NT2/D1 (cell line): ENCODE measurements at regions not wholly inside any gene's neighbourhood (a gene's known extent, or its start where the extent isn't known, plus 50 kb on each side); places are given as distances from the start of the nearest gene placed in this dataset.

Experiments used
- SUZ12 ChIP-seq: IDR thresholded peaks from 2 replicates; pipeline ENCODE4 v1.6.1; 2011; ENCODE audit not compliant: insufficient read length, insufficient read depth; ENCODE audit errors: extremely low read depth
- YY1 ChIP-seq: IDR thresholded peaks from 2 replicates; pipeline ENCODE4 v1.6.1; 2011; ENCODE audit not compliant: insufficient read length, insufficient read depth
- ZNF274 ChIP-seq: IDR thresholded peaks from 2 replicates; pipeline ENCODE4 v1.6.1; 2011; ENCODE audit warnings: mild to moderate bottlenecking, low read depth, low read length

- TF ChIP-seq YY1 (no peak), SUZ12 (no peak), ZNF274 (no peak)
Observed at GRCh38 chr16:8510160-8510559, 80.2 kb downstream of the TMEM114 start.
